GM18505 (cell line): ENCODE measurements at regions not wholly inside any gene's neighbourhood (a gene's known extent, or its start where the extent isn't known, plus 50 kb on each side); places are given as distances from the start of the nearest gene placed in this dataset.

ENCODE experiments used
- ATAC-seq: cut with Tn5 transposase; IDR thresholded peaks from one replicate; pipeline ENCODE4 v1.9.1; 2021; ENCODE audit not compliant: unreplicated experiment
- POLR2A ChIP-seq: IDR thresholded peaks from 4 replicates; pipeline ENCODE4 v1.6.1; 2011; ENCODE audit warnings: borderline replicate concordance; ENCODE audit not compliant: insufficient read depth, insufficient read length; ENCODE audit errors: extremely low read depth

- no peak for ATAC-seq
- TF ChIP-seq POLR2A = no peak
These were observed 223.8 kb downstream of the IRF8 start for GRCh38 chr16:86122681-86123342.

- TF ChIP-seq POLR2A = no peak
- ATAC-seq = no peak
These were observed 225.4 kb downstream of the IRF8 start for GRCh38 chr16:86124321-86124720.

GRCh38 chr16:86126891-86127290 lies 227.9 kb downstream of the IRF8 start:
- no peak for TF ChIP-seq POLR2A
- no peak for ATAC-seq

GRCh38 chr16:86127366-86127765 lies 228.4 kb downstream of the IRF8 start:
- no peak for ATAC-seq
- no peak for TF ChIP-seq POLR2A

GRCh38 chr16:86128246-86128645 lies 229.3 kb downstream of the IRF8 start:
- no peak for TF ChIP-seq POLR2A
- ATAC-seq = no peak

GRCh38 chr16:86129541-86129940 lies 230.6 kb downstream of the IRF8 start:
- no peak for TF ChIP-seq POLR2A
- ATAC-seq = no peak

- no peak for TF ChIP-seq POLR2A
- no peak for ATAC-seq
These were observed 234.4 kb downstream of the IRF8 start for GRCh38 chr16:86133377-86133776.

- TF ChIP-seq POLR2A = no peak
- ATAC-seq = no peak
These were observed 234.9 kb downstream of the IRF8 start for GRCh38 chr16:86133847-86134375.

GRCh38 chr16:86134802-86135461 lies 236.0 kb downstream of the IRF8 start:
- no peak for TF ChIP-seq POLR2A

GRCh38 chr16:86137359-86137758 lies 238.4 kb downstream of the IRF8 start:
- no peak for ATAC-seq
- no peak for TF ChIP-seq POLR2A

More at GRCh38 chr16:86134802-86135461, 236.0 kb downstream of the IRF8 start:
- no peak for ATAC-seq

- TF ChIP-seq POLR2A = no peak
- no peak for ATAC-seq
These were observed 239.4 kb downstream of the IRF8 start for GRCh38 chr16:86138121-86139085.

- no peak for ATAC-seq
- no peak for TF ChIP-seq POLR2A
These were observed 243.9 kb downstream of the IRF8 start for GRCh38 chr16:86142801-86143236.

- no peak for ATAC-seq
- TF ChIP-seq POLR2A = no peak
These were observed 244.7 kb downstream of the IRF8 start for GRCh38 chr16:86143666-86144065.
